ENCODE measurements at regions not wholly inside any gene's neighbourhood (a gene's known extent, or its start where the extent isn't known, plus 50 kb on each side); places are given as distances from the start of the nearest gene placed in this dataset.

- TF ChIP-seq CTCF (IDR thresholded peaks at IDR 0.05) (no peak), POLR2A (IDR thresholded peaks at IDR 0.05) (no peak), EP300 (IDR thresholded peaks at IDR 0.05) (no peak)
Observed at GRCh38 chr1:239708622-239709021, 322.3 kb downstream of the CHRM3 start.
